Activated CD4-positive, alpha-beta T cell treated with anti-CD3 and anti-CD28 coated beads, Interleukin-2, Interleukin-4, amounts not matched to agents 100 ng/mL and 50 ng/mL, durations not matched to agents 16 hours and 8 hours (primary cell): ENCODE measurements at regions not wholly inside any gene's neighbourhood (a gene's known extent, or its start where the extent isn't known, plus 50 kb on each side); places are given as distances from the start of the nearest gene placed in this dataset.
"Not testable (repeated sequence)": the region's sequence is repeated elsewhere in the genome, so short reads cannot be mapped to it uniquely, and the experiment has no call there.

Experiments used
- DNase-seq: peaks from one replicate; pipeline ENCODE4 v3.0.0-alpha.2; 2020; ENCODE audit warnings: low spot score

DNA sequence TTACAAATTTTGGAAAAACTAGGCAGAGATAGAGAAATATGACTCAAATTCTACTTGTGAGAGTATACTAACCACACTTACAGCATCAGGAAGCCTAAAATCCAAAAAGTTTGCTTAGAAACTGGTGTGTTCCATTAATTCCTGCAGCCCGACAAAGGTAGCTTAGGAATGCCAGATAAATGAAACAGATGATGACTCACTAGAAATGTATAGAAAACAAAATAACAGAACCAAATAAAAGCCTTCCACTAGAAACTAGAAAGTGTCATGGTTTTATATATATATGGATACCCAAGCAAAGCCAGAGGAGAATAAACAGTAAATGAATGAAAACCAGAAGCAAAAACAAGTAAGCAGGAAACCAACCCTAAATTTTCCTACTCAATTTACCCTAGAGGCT lies 272.2 kb upstream of the PRDM9 start:
- DNase-seq: no peak

DNA sequence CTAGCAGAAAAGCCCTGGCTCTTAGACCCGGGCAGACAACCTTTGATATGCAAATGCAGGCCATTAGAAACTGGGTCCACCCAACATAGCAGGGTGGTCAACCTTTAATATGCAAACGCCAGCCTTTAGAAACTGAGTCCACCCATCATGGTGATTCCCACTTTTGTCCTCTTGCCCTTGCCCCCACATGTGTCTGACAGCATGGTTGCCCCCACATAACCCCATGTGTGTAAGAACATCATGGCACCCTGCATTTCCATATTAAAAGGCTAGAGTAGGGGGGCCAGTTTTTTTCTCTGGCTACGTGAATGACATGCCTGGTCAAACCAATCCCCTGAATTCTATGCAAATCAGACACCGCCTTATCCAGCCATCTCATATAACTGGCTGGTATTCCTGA lies 273.2 kb upstream of the PRDM9 start:
- DNase-seq: no peak

DNA sequence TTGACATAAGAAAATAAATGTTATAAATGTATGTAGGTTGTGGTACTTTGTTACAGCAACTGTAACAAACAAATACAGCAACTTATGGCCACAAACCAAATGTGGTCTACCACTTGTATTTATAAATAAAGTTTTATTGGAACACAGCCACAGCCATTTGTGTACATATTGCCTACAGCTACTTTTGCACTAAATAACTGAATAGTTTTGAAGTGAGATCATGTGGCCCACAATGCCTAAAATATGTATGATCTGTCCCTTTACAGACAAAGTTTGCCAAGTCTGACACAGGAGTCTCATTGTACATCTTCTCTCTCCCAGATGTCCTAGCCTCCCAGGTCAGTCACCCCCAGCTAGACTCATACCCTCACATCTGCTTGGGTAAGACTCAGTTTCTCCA lies 283.6 kb upstream of the PRDM9 start:
- no peak for DNase-seq

DNA sequence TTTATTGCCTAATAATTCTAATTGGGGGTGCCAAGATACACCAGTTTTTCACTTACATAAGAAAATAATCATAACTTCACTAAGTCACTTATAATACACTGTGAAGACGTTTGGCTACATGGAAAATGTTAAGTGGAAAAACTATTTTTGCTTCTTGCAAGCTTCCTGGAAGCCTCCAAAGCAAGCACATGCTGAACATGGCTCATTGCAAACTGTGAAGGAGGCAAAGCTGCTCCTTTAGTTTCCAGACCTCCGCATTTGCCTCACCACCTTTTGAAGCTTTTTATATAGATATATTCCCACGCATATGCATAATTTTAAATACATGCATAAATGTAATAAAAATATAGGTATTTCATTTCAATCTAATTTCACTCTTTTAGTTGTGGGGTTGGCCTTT lies 285.6 kb upstream of the PRDM9 start:
- DNase-seq: no peak

DNA sequence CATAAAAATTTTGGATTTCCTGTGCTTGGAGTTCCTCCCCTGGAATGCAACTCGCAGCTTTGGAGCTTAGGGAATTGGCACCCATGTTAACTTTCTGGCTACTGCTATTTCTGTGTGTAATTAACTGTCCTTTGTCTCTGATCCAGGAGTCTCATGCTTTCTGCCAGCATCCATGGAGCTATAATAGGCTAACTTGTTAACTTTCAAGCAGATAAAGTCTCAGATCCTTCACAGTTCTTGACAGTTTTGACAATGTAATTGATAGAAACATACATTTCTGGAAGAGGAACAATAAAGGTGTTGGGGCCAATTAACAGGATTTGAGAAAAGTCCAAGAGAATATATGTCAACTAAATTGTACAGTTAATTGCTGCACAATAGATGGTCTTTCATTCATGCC lies 290.2 kb upstream of the PRDM9 start:
- no peak for DNase-seq

DNA sequence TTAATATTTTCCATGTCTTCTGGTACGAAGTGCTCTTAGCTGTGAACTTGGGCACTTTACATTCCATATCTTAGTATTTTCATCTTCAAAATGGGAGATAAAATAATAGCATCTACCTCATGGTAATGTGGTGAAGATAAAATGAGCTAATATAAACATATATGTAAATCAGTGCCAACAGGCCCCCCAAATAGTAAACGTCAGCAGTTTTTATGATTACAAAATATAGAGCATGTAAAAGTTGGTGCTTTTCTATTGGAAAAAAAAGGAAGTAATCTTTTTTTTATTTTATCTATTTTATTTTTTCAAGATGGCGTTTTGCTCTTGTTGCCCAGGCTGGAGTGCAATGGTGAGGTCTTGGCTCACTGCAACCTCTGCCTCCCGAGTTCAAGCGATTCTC lies 291.1 kb upstream of the PRDM9 start:
- DNase-seq: no peak

DNA sequence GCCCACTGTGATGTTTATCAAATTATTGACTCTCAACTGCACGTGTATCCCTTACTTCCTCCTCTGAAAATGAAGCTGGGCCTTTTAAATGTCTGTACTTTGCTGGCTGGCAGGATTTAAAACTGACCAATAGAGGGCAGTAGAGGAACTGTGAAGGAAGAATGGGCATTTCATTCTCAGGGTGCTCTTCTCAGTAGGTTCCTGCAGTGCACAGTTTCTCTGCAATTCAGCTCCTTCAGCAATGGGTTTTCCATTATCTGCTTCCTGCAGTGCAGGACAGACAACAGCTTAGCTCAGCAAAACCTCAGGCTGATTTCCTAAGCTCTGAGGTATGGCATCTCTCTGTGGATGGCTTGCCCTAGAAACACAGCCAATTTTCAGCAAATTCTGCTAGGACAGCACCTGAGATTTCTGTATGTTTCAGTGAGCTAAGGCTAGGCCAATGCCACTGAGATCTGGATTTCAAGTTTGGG lies 298.4 kb upstream of the PRDM9 start:
- peak; percentile 47 for DNase-seq

DNA sequence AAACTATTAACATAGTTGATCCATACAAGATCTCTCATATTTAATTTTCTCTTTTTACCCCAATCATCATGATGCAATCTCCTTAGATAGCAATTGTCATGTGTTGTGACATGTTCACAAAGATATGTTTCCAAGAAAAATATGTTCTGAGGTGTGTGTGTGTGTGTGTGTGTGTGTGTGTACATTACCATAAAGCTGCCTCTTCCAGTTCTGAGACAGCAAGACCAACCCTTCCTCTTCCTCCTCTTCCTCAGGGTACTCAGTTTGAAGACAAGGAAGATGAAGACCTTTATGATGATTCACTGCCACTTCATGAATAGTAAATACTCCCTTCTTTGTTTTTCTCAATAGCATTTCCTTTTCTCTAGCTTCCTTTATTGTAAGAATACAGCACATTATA lies 303.3 kb upstream of the PRDM9 start:
- no peak for DNase-seq

DNA sequence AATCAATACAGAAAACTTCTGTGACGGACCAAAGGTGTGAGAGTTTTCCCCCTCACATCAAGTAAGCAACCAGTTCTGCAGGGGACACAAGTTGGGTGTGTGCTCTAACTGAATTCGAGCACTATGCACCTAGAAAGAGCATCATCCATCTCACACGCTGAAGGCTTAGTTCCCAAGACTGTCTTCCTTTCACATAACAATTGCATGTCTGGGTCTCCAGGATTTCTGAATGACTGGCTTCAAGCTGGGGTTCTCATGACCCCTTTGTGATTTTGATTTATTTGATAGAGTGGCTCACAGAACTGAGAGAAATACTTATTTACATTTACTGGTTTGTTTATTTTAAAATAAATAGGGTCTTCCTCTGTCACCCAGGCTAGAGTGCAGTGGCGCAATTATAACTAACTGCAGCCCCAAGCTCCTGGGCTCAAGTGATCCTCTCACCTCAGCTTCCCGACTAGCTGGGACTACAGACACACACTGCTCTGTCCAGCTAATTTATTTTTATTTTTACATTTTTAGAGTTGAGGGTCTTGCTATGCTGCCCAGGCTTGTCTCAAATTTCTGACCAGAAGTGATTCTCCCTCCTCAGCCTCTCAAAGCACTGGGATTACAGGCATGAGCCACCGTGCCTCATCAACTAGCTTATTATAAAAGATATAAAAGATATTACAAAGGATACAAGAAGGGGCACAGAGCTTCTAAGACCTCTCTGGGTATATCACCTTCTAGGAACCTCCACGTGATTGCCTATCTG lies 316.7 kb upstream of the CDH12 start:
- DNase-seq: no peak

DNA sequence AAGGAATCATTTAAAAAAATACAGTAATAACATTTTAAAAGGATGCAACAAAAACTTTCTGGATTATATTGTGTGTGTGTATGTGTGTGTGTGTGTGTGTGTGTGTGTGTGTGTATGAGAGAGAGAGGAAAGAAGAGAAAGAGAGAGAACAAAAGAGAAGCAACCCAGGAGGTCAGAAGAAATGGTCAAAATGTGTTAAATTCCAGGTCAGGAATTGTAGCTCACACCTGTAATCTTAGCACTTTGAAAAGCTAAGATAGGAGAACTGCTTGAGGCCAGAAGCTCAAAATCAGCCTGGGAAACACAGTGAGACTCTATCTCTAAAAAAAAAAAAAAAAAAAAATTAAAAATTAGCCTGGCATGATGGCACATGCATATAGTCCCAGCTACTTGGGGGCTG lies 311.8 kb upstream of the CDH12 start:
- no peak for DNase-seq

DNA sequence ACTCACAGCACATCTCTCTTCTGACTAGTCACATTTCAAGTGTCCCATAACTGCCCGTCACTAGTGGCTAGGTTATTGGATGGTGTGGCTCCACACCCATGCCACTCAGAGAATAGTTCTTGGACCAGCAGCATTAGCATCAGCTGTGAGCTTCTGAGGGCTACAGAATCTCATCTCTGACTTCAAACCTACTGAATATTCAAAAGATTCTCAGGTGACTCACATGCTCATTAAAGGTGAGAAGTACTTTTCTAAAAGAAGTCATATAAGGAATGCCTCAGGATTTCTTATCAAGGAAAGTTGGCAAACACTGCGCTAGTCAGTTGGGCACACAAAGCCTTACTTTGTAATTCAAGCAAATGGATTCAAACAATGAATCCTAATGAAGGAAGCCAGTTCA lies 305.0 kb upstream of the CDH12 start:
- DNase-seq: no peak

DNA sequence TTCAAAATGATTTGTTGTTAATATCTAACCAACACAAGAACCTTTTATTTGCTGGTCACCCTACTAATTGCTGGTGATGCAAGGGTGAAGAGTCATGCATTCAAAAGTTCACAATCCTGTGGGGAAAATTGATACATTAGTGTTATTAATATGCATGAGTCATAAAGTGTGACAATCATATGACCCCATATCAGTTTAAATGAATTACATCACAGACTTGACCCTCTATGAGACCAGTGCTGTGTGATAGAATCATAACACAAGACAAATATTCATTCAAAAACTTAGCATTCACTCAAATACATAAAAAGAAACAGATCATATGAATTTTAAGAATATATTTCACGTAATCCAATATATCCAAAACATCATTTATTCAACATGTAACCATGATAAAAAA lies 304.6 kb upstream of the CDH12 start:
- DNase-seq: no peak

DNA sequence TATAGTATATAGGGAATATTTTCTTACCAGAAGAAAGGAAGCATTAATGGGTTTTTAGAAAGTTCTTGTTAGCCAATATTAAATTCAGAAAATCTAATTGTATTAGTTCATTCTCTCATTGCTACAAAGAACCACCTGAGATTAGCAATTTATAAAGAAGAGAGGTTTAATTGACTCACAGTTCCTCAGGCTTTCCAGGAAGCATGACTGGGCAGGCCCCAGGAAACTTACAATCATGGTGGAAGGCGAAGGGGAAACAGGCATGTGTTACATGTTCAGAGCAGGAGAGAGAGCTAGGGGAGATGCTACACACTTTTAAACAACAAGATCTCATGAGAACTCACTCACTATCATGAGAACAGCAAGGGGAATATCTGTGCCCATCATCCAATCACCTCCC lies 304.0 kb upstream of the CDH12 start:
- no peak for DNase-seq

DNA sequence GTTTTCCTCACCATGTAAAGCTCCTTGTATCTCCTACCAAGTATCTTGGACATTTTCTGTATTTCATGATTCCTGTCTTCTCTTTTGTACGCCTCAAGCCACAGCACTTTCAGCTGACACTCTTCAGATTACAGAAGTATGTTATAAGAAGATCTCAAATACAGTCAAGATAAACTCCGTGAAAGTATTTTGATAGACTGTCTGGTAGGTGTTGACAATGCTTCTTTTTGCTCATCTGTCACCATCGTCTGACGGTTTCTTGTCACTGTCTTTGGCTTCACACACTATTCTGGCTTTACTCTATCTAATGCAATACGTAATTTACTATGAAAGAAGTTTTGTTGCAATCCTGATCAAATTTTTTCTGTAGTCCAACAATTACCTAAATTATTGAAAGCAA lies 294.5 kb upstream of the CDH12 start:
- no peak for DNase-seq

DNA sequence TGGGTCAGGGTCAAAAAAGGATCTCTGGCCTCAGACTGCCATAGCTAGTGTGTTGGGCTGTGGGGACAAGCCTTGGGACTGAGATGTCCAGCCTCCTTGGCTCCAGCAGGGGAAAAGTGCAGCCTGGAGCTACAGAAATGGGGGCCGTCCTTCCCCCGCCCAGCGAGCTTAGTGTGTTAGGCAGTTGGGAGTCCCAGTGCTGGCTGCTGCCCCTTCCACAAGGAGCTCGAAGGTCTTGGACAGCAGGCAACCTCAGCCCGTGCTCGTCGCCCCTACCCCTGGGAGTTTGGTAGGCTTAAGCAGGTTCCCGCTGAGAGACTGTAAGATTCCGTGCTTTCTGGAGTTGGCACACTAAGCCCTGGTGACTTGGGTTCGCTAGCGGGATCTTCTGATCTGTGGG lies 293.0 kb upstream of the CDH12 start:
- DNase-seq: no peak

DNA sequence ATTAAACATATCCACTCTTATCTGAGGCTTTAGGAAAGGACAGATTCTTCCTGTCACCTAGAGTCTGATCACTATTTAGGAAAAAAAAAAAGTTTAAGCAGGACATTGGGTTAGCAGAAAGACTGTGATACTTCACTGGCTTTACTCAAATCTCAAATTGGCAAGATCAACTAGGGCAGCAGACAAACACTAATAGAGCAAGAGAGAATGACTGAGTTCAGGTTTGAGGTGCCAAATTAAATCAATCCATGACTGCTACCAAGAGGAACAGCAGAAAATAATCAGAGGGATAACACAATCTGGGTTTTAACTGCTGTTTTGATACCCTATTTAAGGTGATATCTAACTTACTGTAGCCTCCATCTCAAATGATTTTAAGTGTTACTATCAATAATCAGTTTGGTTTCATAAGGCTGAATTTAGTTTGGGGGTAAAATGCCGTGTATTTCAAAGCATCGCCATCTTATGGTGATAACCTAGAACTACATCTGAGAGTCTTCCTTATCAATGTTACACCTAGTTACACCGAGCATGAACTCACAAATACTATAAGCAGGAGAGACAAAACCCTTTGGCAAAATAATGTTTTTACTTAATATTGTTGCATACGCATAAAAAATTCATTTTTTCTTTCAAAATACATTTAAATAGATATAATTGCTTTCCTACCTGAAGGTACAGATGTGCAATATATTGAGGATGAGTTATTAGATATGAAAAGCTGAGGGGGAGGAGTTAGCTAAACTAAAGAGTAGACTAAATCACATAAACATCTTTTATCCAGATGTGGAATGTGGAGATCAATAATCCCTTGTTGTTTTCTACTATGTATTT lies 286.4 kb upstream of the CDH12 start:
- peak; percentile 1 for DNase-seq

DNA sequence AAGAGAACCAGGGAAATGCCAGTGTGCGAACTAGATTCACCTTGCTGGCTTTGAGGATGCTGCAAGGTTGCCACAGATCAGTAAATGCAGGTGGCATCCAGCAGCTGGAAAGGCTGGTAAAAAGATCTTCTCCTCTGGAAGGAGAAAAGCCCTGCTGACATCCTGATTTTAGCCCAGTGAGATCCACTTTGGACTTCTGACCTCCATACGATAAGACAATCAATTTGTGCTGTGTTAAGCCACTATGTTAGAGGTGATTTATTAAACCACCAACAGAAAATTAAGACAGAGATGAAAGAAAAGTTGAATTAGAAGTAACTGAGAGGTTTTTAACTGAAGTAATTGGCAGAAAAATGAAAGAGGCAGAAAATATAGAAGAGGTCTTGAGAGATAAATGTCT lies 283.8 kb upstream of the CDH12 start:
- DNase-seq: no peak

DNA sequence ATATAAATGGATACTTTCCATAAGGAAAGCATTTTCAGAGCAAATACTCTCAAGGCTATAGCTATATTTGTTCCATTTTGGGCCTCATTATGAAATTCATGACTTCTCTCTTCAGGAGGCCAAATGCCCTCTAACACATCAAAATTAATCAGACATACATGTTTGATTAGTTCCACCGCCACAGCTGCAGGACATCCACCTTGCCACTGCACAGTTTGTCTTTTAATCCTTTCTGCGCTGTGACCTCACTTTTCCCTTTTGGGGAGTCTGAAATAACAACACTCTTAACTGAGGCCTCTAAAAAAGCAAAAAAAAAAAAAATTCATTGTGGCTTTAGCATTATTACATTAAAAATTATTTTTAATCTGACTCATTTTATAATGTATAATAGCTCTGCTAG lies 279.1 kb upstream of the CDH12 start:
- DNase-seq: no peak

DNA sequence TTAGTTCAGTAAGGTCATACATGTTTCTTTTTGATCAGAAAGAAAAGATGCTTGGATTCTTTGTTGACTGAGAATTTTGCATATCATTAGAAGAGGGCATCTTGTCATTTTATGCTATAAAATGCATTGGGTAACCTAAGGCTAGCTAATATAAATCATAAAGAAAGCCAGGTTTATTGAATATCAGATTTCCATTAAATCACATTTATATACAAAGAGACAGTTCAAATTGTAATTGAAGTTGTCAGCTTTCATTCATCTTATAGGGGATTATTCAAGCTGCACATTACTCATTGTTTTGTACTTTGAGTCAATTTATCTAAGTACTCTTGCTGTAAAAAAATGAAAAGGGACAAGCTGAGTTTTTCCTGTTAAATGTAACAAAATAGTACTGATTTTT lies 259.1 kb upstream of the CDH12 start:
- DNase-seq: no peak

DNA sequence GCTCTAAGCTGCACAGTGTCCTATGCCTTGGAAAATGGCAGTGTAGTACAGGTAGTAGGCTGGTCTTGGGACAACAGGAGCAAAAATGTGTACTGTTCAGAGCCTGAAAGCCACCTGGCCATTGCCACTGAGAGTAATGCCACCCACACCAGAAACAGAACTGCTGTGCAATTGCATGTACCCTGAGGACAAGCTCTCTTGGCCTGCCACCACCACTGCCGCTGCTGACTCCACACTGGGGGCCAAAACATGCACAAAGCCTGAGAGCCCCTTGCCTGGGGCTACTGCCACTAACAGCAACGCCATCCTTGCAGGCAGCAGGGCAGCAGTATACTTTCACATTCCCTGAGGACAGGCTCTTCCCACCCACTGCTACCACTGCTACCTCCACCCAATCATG lies 251.9 kb upstream of the CDH12 start:
- DNase-seq: no peak

DNA sequence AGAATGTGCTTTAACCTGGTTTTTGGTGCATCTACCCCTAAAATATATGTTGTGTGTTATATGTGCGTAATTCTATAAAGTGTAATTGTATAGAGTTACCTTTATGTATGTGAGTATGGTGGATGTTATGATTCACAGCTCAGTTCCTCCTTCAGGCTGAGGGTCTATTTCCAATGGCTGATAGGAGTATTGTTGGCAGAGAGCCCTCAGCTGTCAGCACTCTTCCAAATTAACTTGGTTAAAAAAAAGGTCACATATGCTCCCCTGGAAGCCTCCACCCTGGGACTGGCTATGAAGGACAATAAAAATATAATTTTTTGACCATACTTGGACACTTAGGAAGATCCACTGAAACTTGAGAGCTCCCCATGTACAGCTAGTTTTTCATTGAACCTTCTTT lies 250.4 kb upstream of the CDH12 start:
- DNase-seq: no peak

DNA sequence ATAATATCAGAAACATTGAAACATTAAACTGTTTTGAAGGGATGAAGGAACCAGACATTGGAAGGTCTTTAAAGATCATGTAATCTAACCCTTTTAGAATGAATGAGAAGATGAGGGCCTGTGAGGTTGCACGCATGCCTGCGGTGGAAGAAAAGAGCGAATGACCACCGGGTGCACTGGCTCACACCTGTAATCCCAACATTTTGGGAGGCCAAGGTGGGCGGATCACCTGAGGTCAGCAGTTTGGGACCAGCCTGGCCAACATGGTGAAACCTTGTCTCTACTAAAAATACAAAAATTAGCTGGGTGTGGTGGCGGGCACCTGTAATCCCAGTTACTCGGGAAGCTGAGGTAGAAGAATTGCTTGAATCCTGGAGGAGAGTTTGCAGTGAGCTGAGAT lies 242.3 kb upstream of the CDH12 start:
- not testable (repeated sequence) for DNase-seq

DNA sequence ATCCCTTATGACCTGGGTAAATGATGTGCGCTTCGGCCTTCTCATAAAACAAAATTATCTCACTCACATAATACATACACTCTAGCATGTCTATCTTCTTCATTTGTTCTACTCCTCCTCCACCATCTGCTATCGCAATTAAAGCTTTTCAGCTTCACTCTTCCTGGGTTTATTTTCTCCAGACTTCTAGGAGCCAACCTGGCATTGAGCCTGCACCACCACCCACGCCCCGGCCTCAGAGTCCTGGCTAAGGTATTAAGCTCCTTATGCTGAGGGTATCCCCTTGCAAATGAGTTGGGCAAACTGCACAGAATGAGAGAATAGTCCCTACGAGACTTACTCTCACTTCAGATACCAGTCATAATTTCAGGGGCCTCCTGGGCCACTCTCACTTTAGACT lies 236.1 kb upstream of the CDH12 start:
- DNase-seq: no peak

DNA sequence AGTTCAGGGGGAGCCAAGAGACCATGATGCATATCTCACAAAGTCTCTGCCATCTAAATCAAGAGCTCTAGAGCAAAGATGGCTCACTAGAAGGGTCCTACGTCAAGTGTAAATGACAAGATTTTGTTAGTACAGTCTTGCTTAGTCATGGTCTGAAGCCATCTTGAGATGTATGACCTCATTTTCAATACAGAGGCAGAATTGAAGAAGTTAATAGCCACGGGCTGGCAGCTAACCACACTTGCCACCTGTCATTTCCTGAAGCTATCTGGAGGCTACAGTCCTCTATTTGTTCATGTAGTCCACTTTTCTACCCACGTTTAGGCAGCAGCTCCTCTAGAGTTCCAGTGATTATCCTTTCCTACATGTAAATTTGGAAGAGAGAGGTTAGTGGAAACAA lies 231.7 kb upstream of the CDH12 start:
- DNase-seq: no peak
